Renal cortex interstitium (tissue), 11 donors: ENCODE measurements at regions not wholly inside any gene's neighbourhood (a gene's known extent, or its start where the extent isn't known, plus 50 kb on each side); places are given as distances from the start of the nearest gene placed in this dataset.

Source experiments
- DNase-seq, 11 donors: peaks; one replicate each; pipeline ENCODE4 v3.0.0-alpha.2; 2013; ENCODE audit warnings: low read depth in 9 of 11, low spot score in 4 of 11; ENCODE audit errors: extremely low read depth in 1 of 11

GRCh38 chr10:52662256-52662655 lies 110.3 kb downstream of the MBL2 start:
- DNase-seq, result no peak

- DNase-seq, result no peak
Measured at GRCh38 chr10:52663161-52663560, 109.4 kb downstream of the MBL2 start.

GRCh38 chr10:52664629-52665028 lies 108.0 kb downstream of the MBL2 start:
- DNase-seq, result no peak

GRCh38 chr10:52665821-52666220 lies 106.8 kb downstream of the MBL2 start:
- DNase-seq, result no peak

GRCh38 chr10:52666931-52667330 lies 105.7 kb downstream of the MBL2 start:
- DNase-seq, result no peak

- no peak for DNase-seq
Measured at GRCh38 chr10:52668024-52668423, 104.6 kb downstream of the MBL2 start.

GRCh38 chr10:52672880-52673279 lies 99.7 kb downstream of the MBL2 start:
- no peak for DNase-seq

GRCh38 chr10:52673468-52673867 lies 99.1 kb downstream of the MBL2 start:
- no peak for DNase-seq

- DNase-seq, result no peak
Measured at GRCh38 chr10:52674474-52674873, 98.1 kb downstream of the MBL2 start.

GRCh38 chr10:52677086-52677485 lies 95.5 kb downstream of the MBL2 start:
- no peak for DNase-seq

- DNase-seq, result no peak
Measured at GRCh38 chr10:52678611-52679010, 94.0 kb downstream of the MBL2 start.

- no peak for DNase-seq
Measured at GRCh38 chr10:52679117-52679516, 93.5 kb downstream of the MBL2 start.

GRCh38 chr10:52682766-52683165 lies 89.8 kb downstream of the MBL2 start:
- DNase-seq, result peak in 4 of 11 donors; percentile 5 to 31 (median 14)

GRCh38 chr10:52683776-52684175 lies 88.8 kb downstream of the MBL2 start:
- no peak for DNase-seq

GRCh38 chr10:52688899-52689298 lies 83.7 kb downstream of the MBL2 start:
- no peak for DNase-seq

- no peak for DNase-seq
Measured at GRCh38 chr10:52696232-52696631, 76.4 kb downstream of the MBL2 start.

GRCh38 chr10:52701647-52702046 lies 70.9 kb downstream of the MBL2 start:
- DNase-seq, result no peak

- no peak for DNase-seq
Measured at GRCh38 chr10:52703451-52703850, 69.1 kb downstream of the MBL2 start.

- no peak for DNase-seq
Measured at GRCh38 chr10:52703898-52704297, 68.7 kb downstream of the MBL2 start.

- no peak for DNase-seq
Measured at GRCh38 chr10:52706332-52707070, 66.1 kb downstream of the MBL2 start.
